NCI-H1694 (cell line): ENCODE measurements at regions not wholly inside any gene's neighbourhood (a gene's known extent, or its start where the extent isn't known, plus 50 kb on each side); places are given as distances from the start of the nearest gene placed in this dataset.

ENCODE experiments used
- DNase-seq: peaks from one replicate; lab custom pipeline; 2025; lab: John Stamatoyannopoulos, UW

GRCh38 chr2:550860-551567 is 126.2 kb downstream of the TMEM18 start:
- no peak for DNase-seq

- DNase-seq = no peak
These were observed 131.2 kb downstream of the TMEM18 start for GRCh38 chr2:545711-546650.

- DNase-seq = no peak
These were observed 132.0 kb downstream of the TMEM18 start for GRCh38 chr2:545228-545627.

- DNase-seq = no peak
These were observed 138.6 kb downstream of the TMEM18 start for GRCh38 chr2:538646-539045.

GRCh38 chr2:535222-535621 is 142.0 kb downstream of the TMEM18 start:
- DNase-seq = no peak

- no peak for DNase-seq
These were observed 147.4 kb downstream of the TMEM18 start for GRCh38 chr2:529852-530251.

GRCh38 chr2:529424-529823 is 147.8 kb downstream of the TMEM18 start:
- DNase-seq = peak; percentile 16

GRCh38 chr2:527581-527980 is 149.6 kb downstream of the TMEM18 start:
- DNase-seq = no peak

- no peak for DNase-seq
These were observed 150.3 kb downstream of the TMEM18 start for GRCh38 chr2:526918-527317.

- no peak for DNase-seq
These were observed 151.6 kb downstream of the TMEM18 start for GRCh38 chr2:525611-526010.

- DNase-seq = no peak
These were observed 152.2 kb downstream of the TMEM18 start for GRCh38 chr2:525021-525420.

- DNase-seq = no peak
These were observed 152.8 kb downstream of the TMEM18 start for GRCh38 chr2:524442-524841.

GRCh38 chr2:523698-524270 is 153.4 kb downstream of the TMEM18 start:
- DNase-seq = no peak

GRCh38 chr2:522776-523175 is 154.4 kb downstream of the TMEM18 start:
- DNase-seq = no peak

- DNase-seq = no peak
These were observed 155.2 kb downstream of the TMEM18 start for GRCh38 chr2:521853-522530.

- DNase-seq = no peak
These were observed 156.4 kb downstream of the TMEM18 start for GRCh38 chr2:520663-521340.

GRCh38 chr2:516944-517343 is 160.3 kb downstream of the TMEM18 start:
- no peak for DNase-seq

- no peak for DNase-seq
These were observed 161.1 kb downstream of the TMEM18 start for GRCh38 chr2:516131-516530.

- DNase-seq = no peak
These were observed 161.6 kb downstream of the TMEM18 start for GRCh38 chr2:515441-516127.

- no peak for DNase-seq
These were observed 163.1 kb downstream of the TMEM18 start for GRCh38 chr2:513981-514706.
